Suppressor macrophage treated with lipopolysaccharide for 1 hour (primary cell): ENCODE measurements at regions not wholly inside any gene's neighbourhood (a gene's known extent, or its start where the extent isn't known, plus 50 kb on each side); places are given as distances from the start of the nearest gene placed in this dataset.
A peak's percentile ranks its signal among the peaks of the same experiment; 100 is the strongest.

Experiments used
- DNase-seq, 3 donors: peaks; one replicate each; pipeline ENCODE4 v3.0.0-alpha.2; 2020 to 2022

- DNase-seq, result no peak
Observed at GRCh38 chr16:86894029-86894567, 315.7 kb downstream of the FOXL1 start.

- DNase-seq, result no peak
Observed at GRCh38 chr16:86894925-86895324, 316.6 kb downstream of the FOXL1 start.

GRCh38 chr16:86895606-86896005 is 317.3 kb downstream of the FOXL1 start:
- DNase-seq, result no peak

GRCh38 chr16:86896976-86897375 is 318.6 kb downstream of the FOXL1 start:
- no peak for DNase-seq

GRCh38 chr16:86897486-86897885 is 319.1 kb downstream of the FOXL1 start:
- DNase-seq, result no peak

- DNase-seq, result no peak
Observed at GRCh38 chr16:86898386-86898785, 320.0 kb downstream of the FOXL1 start.

- no peak for DNase-seq
Observed at GRCh38 chr16:86899151-86899550, 320.8 kb downstream of the FOXL1 start.

GRCh38 chr16:86899757-86900156 is 321.4 kb downstream of the FOXL1 start:
- no peak for DNase-seq

- DNase-seq, result peak; percentile 19 to 37 (median 22)
Observed at GRCh38 chr16:86901483-86901882, 323.1 kb downstream of the FOXL1 start.

GRCh38 chr16:86902656-86903001 is 324.3 kb downstream of the FOXL1 start:
- DNase-seq, result no peak

GRCh38 chr16:86903068-86903467 is 324.7 kb downstream of the FOXL1 start:
- no peak for DNase-seq

- DNase-seq, result no peak
Observed at GRCh38 chr16:86905302-86905701, 327.0 kb downstream of the FOXL1 start.

- no peak for DNase-seq
Observed at GRCh38 chr16:86906623-86907022, 328.3 kb downstream of the FOXL1 start.

- DNase-seq, result no peak
Observed at GRCh38 chr16:86909359-86910160, 331.2 kb downstream of the FOXL1 start.

- DNase-seq, result no peak
Observed at GRCh38 chr16:86910161-86910769, 331.9 kb downstream of the FOXL1 start.

- no peak for DNase-seq
Observed at GRCh38 chr16:86911437-86911958, 333.1 kb downstream of the FOXL1 start.

- no peak for DNase-seq
Observed at GRCh38 chr16:86913886-86914285, 335.5 kb downstream of the FOXL1 start.

GRCh38 chr16:86914876-86915717 is 336.7 kb downstream of the FOXL1 start:
- DNase-seq, result peak; percentile 52 to 61 (median 58)

- DNase-seq, result no peak
Observed at GRCh38 chr16:86917471-86918365, 339.4 kb downstream of the FOXL1 start.

GRCh38 chr16:86918637-86919036 is 340.3 kb downstream of the FOXL1 start:
- no peak for DNase-seq

GRCh38 chr16:86919078-86919477 is 340.7 kb downstream of the FOXL1 start:
- no peak for DNase-seq
